Stimulated activated CD8-positive, alpha-beta memory T cell treated with anti-CD3 and anti-CD28 coated beads, Interleukin-7, amount 100 ng/mL, for 48 hours (primary cell): ENCODE measurements at regions not wholly inside any gene's neighbourhood (a gene's known extent, or its start where the extent isn't known, plus 50 kb on each side); places are given as distances from the start of the nearest gene placed in this dataset.
"Not testable (repeated sequence)": the region's sequence is repeated elsewhere in the genome, so short reads cannot be mapped to it uniquely, and the experiment has no call there.

ENCODE experiments used
- DNase-seq, 2 donors: peaks; one replicate each; pipeline ENCODE4 v3.0.0-alpha.2; 2020; ENCODE audit warnings: low read depth in 1 of 2; ENCODE audit errors: extremely low read depth in 1 of 2

- DNase-seq, result no peak
Measured at GRCh38 chr19:27733551-27734266, 1479.2 kb downstream of the UQCRFS1 start.

- DNase-seq, result no peak
Measured at GRCh38 chr19:27729332-27729731, 1483.6 kb downstream of the UQCRFS1 start.

DNA sequence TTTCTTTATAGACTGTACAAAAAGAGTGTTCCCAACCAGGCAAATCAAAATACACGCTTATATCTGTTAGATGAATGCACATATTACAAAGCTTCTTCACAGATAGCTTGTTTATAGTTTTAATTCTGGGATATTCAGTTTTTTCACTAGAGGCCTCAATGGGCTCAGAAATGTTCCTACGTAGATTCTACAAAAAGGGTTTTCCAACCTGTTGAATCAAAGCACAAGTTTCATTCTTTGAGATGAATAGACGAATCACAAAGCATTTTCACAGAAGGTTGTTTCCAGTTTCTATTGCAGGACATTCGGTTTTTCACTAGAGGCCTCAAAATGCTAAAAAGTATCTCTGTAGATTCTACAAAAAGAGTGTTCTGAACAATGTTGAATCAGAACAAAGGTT is 1490.3 kb downstream of the UQCRFS1 start:
- no peak for DNase-seq

GRCh38 chr19:27720155-27720554 is 1492.8 kb downstream of the UQCRFS1 start:
- no peak for DNase-seq

DNA sequence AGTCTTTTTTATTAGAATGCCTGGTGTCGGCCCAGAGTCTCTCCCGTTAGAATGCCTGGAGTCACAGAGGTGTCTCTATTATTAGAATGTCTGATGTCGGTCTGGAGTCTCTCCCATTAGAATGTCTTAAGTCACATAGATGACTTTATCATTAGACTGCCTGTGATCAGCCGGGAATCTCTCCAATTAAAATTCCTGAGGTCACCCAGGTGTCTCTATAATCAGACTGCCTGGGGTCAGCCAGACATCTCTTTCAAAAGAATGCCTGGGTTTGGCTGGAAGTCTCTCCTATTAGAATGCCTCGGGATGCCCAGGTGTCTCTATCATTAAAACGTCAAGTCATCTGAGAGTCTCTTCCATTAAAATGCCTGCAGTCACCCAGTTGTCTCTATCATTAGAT is 1493.9 kb downstream of the UQCRFS1 start:
- no peak for DNase-seq

- no peak for DNase-seq
Measured at GRCh38 chr19:27718234-27718633, 1494.7 kb downstream of the UQCRFS1 start.

- no peak for DNase-seq
Measured at GRCh38 chr19:27717825-27718224, 1495.1 kb downstream of the UQCRFS1 start.

DNA sequence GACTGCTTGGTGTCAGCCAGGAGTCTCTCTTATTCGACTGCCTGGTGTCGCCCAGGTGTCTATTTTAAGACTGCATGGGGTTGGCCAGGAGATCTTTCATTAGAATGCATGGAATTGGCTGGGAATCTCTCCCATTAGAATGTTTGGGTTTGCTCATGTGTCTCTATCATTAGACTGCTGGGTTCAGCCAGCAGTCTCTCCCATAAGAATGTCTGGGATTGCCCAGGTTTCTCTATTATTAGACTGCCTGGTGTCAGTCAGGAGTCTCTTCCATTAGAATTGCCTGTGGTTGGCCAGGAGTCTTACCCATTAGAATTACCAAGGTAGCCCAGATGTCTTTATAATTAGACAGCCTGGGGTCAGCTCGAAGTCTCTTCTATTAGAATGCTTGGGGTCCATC is 1496.0 kb downstream of the UQCRFS1 start:
- DNase-seq, result no peak

DNA sequence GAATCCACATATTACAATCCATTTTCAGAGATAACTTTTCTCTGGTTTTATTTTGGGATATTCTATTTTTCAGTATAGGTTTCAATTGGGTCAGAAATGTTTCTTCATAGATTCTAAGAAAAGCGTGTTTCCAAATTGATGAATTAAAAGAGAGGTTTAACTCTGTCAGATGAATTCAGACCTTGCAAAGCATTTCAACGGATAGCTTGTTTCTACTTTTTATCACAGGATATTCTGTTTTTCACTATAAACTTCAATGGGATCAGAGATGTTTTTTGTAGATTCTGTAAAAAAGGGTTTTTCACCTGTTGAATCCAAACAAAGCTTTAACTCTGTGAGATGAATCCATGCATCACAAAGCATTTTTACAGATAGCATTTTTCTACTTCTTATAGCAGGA is 1498.1 kb downstream of the UQCRFS1 start:
- DNase-seq, result no peak

DNA sequence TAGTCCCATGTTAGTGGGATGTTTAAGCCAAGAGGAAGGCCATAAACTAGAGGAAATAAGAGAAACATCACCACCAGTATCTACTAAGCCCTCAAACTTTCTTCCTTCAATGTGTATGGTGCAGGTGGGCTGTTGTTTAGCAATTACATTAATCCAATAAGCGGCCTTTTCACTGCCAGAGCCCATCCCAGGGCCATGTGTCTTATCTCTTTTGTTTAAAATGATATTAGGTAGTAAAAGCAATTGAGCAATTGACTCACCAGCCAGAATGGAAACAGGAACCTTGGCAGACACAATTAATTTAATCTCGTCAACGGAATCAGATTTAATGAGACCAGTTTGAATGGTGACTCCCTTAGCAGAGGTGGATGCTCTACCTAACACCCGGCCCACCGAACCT is 1503.5 kb downstream of the UQCRFS1 start:
- DNase-seq, result no peak

DNA sequence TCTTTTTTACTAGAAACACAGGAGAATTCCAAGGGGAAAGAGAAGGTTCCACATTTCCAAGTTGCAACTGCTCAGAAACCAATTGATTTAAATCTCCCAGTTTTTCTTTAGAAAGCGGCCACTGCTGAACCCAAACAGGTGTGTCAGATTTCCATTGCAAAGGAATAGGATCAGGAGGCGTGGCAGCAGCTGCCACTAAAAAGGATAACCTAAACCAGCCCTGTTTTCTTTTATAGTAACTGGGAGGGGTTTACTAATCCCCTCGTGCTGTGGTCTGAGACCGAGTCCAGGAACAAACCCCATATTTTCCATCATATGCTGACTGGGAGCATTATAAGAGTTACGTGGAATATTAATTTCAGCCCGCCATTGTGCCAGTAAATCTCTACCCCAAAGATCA is 1504.0 kb downstream of the UQCRFS1 start:
- not testable (repeated sequence) for DNase-seq

GRCh38 chr19:27707026-27707425 is 1505.9 kb downstream of the UQCRFS1 start:
- not testable (repeated sequence) for DNase-seq

DNA sequence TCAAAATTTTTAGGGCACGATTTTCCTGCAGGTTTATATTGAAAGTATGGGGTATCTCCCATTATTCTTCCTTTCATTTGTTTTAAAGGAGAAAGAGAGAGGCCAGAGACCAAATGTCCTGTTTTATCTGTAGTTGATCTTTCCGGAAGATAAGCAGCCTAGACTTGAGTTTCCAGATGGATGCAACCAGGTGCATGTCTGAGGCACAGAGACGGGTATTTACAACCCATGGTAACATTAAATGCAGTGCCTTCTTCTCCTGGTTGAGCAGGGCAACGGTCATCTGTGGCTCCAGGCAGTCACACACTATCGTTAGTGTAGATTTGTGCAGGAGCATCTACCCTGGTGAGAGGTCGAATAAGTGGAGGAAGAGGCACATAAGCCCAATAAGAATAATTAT is 1507.1 kb downstream of the UQCRFS1 start:
- no peak for DNase-seq

- DNase-seq, result no peak
Measured at GRCh38 chr19:27694361-27695055, 1518.4 kb downstream of the UQCRFS1 start.

- no peak for DNase-seq
Measured at GRCh38 chr19:27691991-27692390, 1521.0 kb downstream of the UQCRFS1 start.

DNA sequence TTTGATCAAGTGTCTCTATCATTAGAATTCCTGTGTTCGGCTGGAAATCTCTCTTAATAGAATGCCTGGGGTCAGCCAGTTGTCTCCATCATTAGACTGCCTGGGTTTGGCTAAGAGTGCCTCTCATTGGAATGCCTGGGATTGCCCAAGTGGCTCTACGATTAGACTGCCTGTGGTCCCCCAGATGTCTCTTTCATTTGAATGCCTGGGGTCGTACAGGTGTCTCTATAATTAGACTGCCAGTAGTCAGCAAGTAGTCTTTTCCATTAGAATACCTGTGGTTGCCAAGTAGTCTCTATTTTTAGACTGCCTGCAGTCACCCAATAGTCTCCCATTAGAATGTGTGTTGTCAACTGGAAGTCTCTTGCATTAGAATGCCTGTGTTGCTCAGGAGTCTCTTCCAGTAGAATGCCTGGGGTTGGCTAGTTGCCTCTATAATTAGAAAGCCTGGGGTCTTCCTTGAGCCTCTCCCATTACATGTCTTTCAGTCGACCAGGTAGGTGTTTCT is 1523.2 kb downstream of the UQCRFS1 start:
- DNase-seq, result no peak

- no peak for DNase-seq
Measured at GRCh38 chr19:27684293-27684692, 1528.7 kb downstream of the UQCRFS1 start.

DNA sequence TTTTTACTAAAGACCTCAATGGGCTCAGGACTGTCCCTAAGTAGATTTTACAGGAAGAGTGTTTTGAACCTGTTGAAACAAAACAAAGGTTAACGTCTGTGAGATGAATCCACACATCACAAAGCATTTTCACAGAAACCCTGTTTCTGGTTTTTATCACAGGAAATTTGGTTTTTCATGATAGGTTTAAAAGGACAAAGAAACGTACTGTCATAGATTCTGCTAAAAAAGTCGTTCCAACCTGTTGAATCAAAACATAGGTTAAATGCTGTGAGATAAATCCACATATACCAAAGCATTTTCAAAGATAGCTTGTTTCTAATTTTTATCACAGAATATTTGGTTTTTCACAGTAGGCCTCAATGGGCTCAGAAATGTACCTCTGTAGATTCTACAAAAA is 1531.0 kb downstream of the UQCRFS1 start:
- no peak for DNase-seq

DNA sequence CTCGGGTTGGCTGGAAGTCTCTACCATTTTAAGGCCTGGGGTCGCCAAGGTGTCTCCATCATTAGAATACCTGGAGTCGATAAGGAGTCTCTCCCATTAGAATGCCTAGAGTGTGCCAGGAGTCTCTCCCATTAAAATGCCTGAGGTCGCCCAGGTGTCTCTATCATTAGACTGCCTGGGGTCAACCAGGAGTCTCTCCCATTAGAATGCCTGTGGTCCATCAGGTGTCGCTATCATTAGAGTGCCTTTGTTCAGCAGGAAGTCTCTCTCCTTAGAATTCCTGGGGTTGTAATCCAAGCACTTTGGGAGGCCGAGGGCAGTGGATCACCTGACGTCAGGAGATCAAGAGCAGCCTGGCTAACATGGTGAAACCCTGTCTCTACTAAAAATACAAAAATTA is 1533.0 kb downstream of the UQCRFS1 start:
- DNase-seq, result no peak

- no peak for DNase-seq
Measured at GRCh38 chr19:27679399-27679798, 1533.6 kb downstream of the UQCRFS1 start.

GRCh38 chr19:27676877-27677276 is 1536.1 kb downstream of the UQCRFS1 start:
- no peak for DNase-seq

DNA sequence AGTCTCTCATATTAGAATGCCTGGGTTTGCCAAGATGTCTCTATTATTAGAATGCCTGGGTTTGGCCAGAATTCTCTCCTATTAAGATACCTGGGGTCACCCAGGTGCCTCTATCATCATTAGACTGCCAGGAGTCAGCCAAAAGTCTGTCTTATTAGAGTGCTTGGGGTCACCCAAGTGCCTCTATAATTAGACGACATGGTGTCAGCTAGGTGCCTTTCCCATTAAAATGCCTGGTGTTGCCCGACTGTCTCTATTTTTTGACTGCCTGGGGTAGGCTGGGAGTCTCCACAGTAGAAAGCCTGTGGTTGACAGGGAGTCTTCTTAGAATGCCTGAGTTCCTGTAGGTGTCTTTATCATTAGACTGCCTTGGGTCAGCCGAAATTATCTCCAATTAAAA is 1536.6 kb downstream of the UQCRFS1 start:
- DNase-seq, result no peak
